ENCODE measurements at regions not wholly inside any gene's neighbourhood (a gene's known extent, or its start where the extent isn't known, plus 50 kb on each side); places are given as distances from the start of the nearest gene placed in this dataset.

- H3K4me3 ChIP-seq (ENCODE audit: low read length), result no peak overlapping the region
- no peaks in the 10 kb centered on the region for H3K36me3 ChIP-seq (ENCODE audit: control insufficient read depth, insufficient read depth, low read length)
- peaks cover 0 to 2% of the 10 kb centered on the region in 2 donors for H3K27me3 Mint-ChIP-seq (ENCODE audit: low read depth in 2 of 2)
- no peaks in the 10 kb centered on the region for H3K9me3 ChIP-seq (ENCODE audit: control insufficient read depth, insufficient read depth, low read length)
- H3K4me3 Mint-ChIP-seq, result no peak overlapping the region
- DNase-seq (no peak), ATAC-seq (no peak)
- H3K36me3 Mint-ChIP-seq, result no peaks in the 10 kb centered on the region
- H3K27ac Mint-ChIP-seq, result no peak overlapping the region
- no peaks in the 10 kb centered on the region for H3K4me1 Mint-ChIP-seq
- intact Hi-C loops (cut with micrococcal nuclease), result no loop called here
- TF ChIP-seq CTCF (IDR thresholded peaks at IDR 0.05), result no peak
- H3K4me1 ChIP-seq (ENCODE audit: control insufficient read depth, insufficient read depth, low read length), result no peaks in the 10 kb centered on the region
- 80% methylated on average over 8 of the region's 8 CpGs for WGBS (ENCODE audit: insufficient coverage)
- H3K9me3 Mint-ChIP-seq, result no peaks in the 10 kb centered on the region
- no peak overlapping the region for H3K27ac ChIP-seq (ENCODE audit: low read length)
- no peaks in the 10 kb centered on the region for H3K27me3 ChIP-seq (ENCODE audit: control insufficient read depth, insufficient read depth, low read length)
These were observed 513.5 kb upstream of the PROK2 start for GRCh38 chr3:72298201-72299152.

GRCh38 chr3:72297481-72297880 lies 512.5 kb upstream of the PROK2 start:
- Mint-ChIP-seq H3K9me3 (no peaks in the 10 kb centered on the region), H3K4me3 (no peak overlapping the region), H3K36me3 (no peaks in the 10 kb centered on the region), H3K27me3 (ENCODE audit: low read depth in 2 of 2) (peaks cover 0 to 2% of the 10 kb centered on the region in 2 donors), H3K27ac (no peak overlapping the region), H3K4me1 (no peaks in the 10 kb centered on the region)
- intact Hi-C loops (cut with micrococcal nuclease), result no loop called here
- TF ChIP-seq CTCF (IDR thresholded peaks at IDR 0.05), result no peak
- no peaks in the 10 kb centered on the region for H3K9me3 ChIP-seq (ENCODE audit: control insufficient read depth, insufficient read depth, low read length)
- H3K4me3 ChIP-seq (ENCODE audit: low read length), result no peak overlapping the region
- ATAC-seq (no peak), DNase-seq (no peak)
- H3K27ac ChIP-seq (ENCODE audit: low read length), result no peak overlapping the region
- 86% methylated on average over 1 of the region's 1 CpG for WGBS (ENCODE audit: insufficient coverage)
- no peaks in the 10 kb centered on the region for H3K36me3 ChIP-seq (ENCODE audit: control insufficient read depth, insufficient read depth, low read length)
- H3K4me1 ChIP-seq (ENCODE audit: control insufficient read depth, insufficient read depth, low read length), result no peaks in the 10 kb centered on the region
- no peaks in the 10 kb centered on the region for H3K27me3 ChIP-seq (ENCODE audit: control insufficient read depth, insufficient read depth, low read length)

GRCh38 chr3:72296477-72297111 lies 511.6 kb upstream of the PROK2 start:
- Mint-ChIP-seq H3K4me1 (no peaks in the 10 kb centered on the region), H3K27me3 (ENCODE audit: low read depth in 2 of 2) (peaks cover 2 to 7% of the 10 kb centered on the region in 2 donors), H3K4me3 (no peak overlapping the region), H3K9me3 (no peaks in the 10 kb centered on the region), H3K27ac (peak overlapping the region in 1 of 2 donors; percentile 44), H3K36me3 (no peaks in the 10 kb centered on the region)
- DNase-seq, result no peak
- H3K4me1 ChIP-seq (ENCODE audit: control insufficient read depth, insufficient read depth, low read length), result no peaks in the 10 kb centered on the region
- no peak for TF ChIP-seq CTCF (IDR thresholded peaks at IDR 0.05)
- H3K27me3 ChIP-seq (ENCODE audit: control insufficient read depth, insufficient read depth, low read length), result no peaks in the 10 kb centered on the region
- intact Hi-C loops (cut with micrococcal nuclease), result no loop called here
- no peaks in the 10 kb centered on the region for H3K36me3 ChIP-seq (ENCODE audit: control insufficient read depth, insufficient read depth, low read length)
- no peaks in the 10 kb centered on the region for H3K9me3 ChIP-seq (ENCODE audit: control insufficient read depth, insufficient read depth, low read length)
- 79% methylated on average over 7 of the region's 8 CpGs for WGBS (ENCODE audit: insufficient coverage)
- H3K27ac ChIP-seq (ENCODE audit: low read length), result no peak overlapping the region
- H3K4me3 ChIP-seq (ENCODE audit: low read length), result no peak overlapping the region
- no peak for ATAC-seq
